ENCODE measurements at regions not wholly inside any gene's neighbourhood (a gene's known extent, or its start where the extent isn't known, plus 50 kb on each side); places are given as distances from the start of the nearest gene placed in this dataset.

DNA sequence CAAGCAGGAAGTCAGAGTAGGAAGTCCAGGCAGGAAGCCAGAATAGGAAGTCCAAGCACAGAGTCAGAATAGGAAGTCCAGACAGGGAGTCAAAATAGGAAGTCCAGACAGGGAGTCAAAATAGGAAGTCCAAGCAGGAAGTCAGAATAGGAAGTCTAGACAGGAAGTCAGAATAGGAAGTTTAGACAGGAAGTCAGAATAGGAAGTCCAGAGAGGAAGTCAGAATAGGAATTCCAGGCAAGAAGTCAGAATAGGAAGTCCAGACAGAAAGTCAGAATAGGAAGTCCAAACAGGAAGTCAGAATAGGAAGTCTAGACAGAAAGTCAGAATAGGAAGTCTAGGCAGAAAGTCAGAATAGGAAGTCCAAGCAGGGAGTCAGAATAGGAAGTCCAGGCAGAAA, 105.3 kb upstream of the C16orf82 start:
- no peak overlapping the region for H3K4me3 ChIP-seq (ENCODE audit: low read depth, low read length)
- DNase-seq (ENCODE audit: low read depth) = no peak
- no peak for TF ChIP-seq CTCF (IDR thresholded peaks at IDR 0.05; ENCODE audit: insufficient read depth, low read depth, low read length, missing control alignments)

- H3K4me3 ChIP-seq (ENCODE audit: low read depth, low read length) = no peak overlapping the region
- peak; percentile 36 for TF ChIP-seq CTCF (IDR thresholded peaks at IDR 0.05; ENCODE audit: insufficient read depth, low read depth, low read length, missing control alignments)
- peak; percentile 20 for DNase-seq (ENCODE audit: low read depth)
Observed at GRCh38 chr16:26963109-26963508, 103.6 kb upstream of the C16orf82 start.

DNA sequence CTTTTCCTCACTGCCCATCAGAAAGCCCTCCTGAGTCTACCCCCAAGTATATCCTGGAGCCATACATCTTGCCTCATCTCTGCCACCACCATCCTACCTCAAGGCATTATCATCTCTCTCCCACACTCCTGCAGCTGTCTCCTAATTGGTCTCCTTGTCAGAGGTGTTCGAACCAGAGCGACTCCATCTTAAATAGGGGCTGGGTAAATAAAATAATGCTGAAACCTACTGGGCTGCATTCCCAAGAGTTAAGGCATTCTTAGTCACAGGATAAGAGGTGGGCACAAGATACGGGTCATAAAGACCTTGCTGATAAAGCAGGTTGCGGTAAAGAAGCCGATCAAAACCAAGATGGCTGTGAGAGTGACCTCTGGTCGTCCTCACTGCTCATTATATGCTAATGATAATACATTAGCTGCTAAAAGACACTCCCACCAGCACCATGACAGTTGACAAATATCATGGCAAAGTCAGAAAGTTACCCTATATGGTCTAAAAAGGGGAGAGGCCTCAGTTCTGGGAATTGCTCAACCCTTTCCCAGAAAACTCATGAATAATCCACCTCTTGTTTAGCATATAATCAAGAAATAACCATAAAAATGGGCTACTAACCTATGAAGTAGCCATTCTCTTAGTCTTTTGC, 97.0 kb upstream of the C16orf82 start:
- DNase-seq (ENCODE audit: low read depth) = no peak

DNA sequence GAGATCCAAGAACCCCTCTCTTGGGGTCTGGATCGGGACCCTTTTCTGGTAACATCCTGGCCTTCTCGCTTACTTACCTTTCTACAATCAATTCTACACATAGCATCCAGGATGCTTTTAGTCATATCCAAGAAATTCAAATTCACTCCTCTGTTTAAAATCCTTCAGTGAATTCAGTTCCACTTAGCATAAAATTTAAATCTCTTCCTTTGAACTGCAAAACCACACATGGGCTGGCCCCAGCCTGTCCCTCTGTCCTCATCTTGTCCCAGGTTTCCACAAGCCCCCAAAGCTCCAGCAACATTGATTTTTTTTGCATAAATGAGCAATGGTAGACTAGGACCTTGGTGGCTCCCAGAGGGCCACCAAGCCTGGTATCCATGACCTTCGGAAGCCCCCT, 96.4 kb upstream of the C16orf82 start:
- TF ChIP-seq CTCF (IDR thresholded peaks at IDR 0.05; ENCODE audit: insufficient read depth, low read depth, low read length, missing control alignments) = no peak
- no peak for DNase-seq (ENCODE audit: low read depth)
- H3K4me3 ChIP-seq (ENCODE audit: low read depth, low read length) = no peak overlapping the region

More for the DNA sequence above, 97.0 kb upstream of the C16orf82 start:
- no peak overlapping the region for H3K4me3 ChIP-seq (ENCODE audit: low read depth, low read length)
- no peak for TF ChIP-seq CTCF (IDR thresholded peaks at IDR 0.05; ENCODE audit: insufficient read depth, low read depth, low read length, missing control alignments)

DNA sequence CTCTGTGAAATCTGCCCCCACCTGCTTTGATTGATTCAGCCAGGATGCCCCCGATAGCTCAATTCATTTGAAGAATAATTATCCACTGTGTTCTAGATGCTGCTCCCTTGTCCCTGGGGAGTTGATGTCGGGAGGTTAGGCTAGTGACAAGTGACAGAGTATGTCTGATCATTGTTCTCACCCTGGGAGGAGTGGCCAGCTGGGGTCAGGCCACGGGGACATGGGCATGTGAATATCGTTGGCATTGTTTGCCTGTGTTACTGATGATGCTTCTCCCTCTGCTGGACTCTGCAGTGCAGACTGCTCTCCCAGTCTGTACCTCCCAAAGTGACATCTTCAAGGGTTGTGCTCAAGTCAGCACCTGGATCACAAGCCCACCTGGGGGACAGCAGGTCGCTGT, 89.9 kb upstream of the C16orf82 start:
- H3K4me3 ChIP-seq (ENCODE audit: low read depth, low read length) = no peak overlapping the region
- no peak for DNase-seq (ENCODE audit: low read depth)
- TF ChIP-seq CTCF (IDR thresholded peaks at IDR 0.05; ENCODE audit: insufficient read depth, low read depth, low read length, missing control alignments) = no peak

DNA sequence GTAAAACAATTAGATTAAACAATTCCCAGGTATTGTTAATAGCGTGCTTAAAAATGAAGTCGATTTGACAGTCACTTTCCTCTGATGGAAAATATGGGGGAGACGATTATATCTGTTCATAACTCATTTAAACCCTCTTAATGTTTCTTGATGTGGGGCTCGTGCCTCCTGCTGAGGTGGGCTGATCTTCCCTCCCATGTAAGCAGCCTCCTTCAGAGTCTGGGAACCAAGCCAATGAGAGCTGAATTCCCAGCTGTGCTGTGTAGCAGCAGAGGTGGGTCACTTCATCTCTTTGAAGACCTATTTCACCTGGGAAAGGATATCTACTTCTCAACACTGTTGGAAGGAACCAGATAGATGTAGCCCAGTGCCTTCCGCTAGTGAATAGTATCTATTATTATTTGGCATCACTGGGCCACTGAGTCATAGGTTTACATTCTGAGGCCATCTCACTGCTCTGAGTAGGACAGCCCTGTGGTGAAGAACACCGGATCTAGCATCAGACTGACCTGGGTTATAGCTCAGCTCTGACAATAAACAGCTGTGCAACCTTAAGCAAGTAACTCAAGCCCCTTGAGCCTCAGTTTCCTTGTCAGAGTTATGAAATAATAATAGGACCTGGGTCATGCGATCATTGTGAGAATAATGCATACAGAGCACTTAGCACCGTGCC, 85.3 kb upstream of the C16orf82 start:
- no peak for DNase-seq (ENCODE audit: low read depth)
- TF ChIP-seq CTCF (IDR thresholded peaks at IDR 0.05; ENCODE audit: insufficient read depth, low read depth, low read length, missing control alignments) = no peak
- H3K4me3 ChIP-seq (ENCODE audit: low read depth, low read length) = no peak overlapping the region

- DNase-seq (ENCODE audit: low read depth) = no peak
- no peak for TF ChIP-seq CTCF (IDR thresholded peaks at IDR 0.05; ENCODE audit: insufficient read depth, low read depth, low read length, missing control alignments)
- no peak overlapping the region for H3K4me3 ChIP-seq (ENCODE audit: low read depth, low read length)
Observed at GRCh38 chr16:26982422-26982821, 84.3 kb upstream of the C16orf82 start.
